IPS DF 19.7 (cell line): ENCODE measurements at regions not wholly inside any gene's neighbourhood (a gene's known extent, or its start where the extent isn't known, plus 50 kb on each side); places are given as distances from the start of the nearest gene placed in this dataset.

Experiments
- DNase-seq: peaks from one replicate; pipeline ENCODE4 v3.0.0-alpha.2; 2013; ENCODE audit warnings: low read depth, low spot score

- DNase-seq = no peak
Observed at GRCh38 chrX:122666601-122667000, 517.5 kb upstream of the GRIA3 start.

- DNase-seq = no peak
Observed at GRCh38 chrX:122667667-122668066, 516.4 kb upstream of the GRIA3 start.

GRCh38 chrX:122703762-122704161 lies 480.3 kb upstream of the GRIA3 start:
- DNase-seq = no peak

- no peak for DNase-seq
Observed at GRCh38 chrX:122739770-122740169, 444.3 kb upstream of the GRIA3 start.

GRCh38 chrX:122770581-122770980 lies 413.5 kb upstream of the GRIA3 start:
- DNase-seq = no peak

- no peak for DNase-seq
Observed at GRCh38 chrX:122771933-122772332, 412.1 kb upstream of the GRIA3 start.

- DNase-seq = no peak
Observed at GRCh38 chrX:122777766-122778165, 406.3 kb upstream of the GRIA3 start.

- no peak for DNase-seq
Observed at GRCh38 chrX:122783918-122784317, 400.2 kb upstream of the GRIA3 start.

GRCh38 chrX:122787231-122787630 lies 396.8 kb upstream of the GRIA3 start:
- DNase-seq = no peak

GRCh38 chrX:122788216-122788615 lies 395.9 kb upstream of the GRIA3 start:
- no peak for DNase-seq

GRCh38 chrX:122790376-122791095 lies 393.5 kb upstream of the GRIA3 start:
- no peak for DNase-seq

GRCh38 chrX:122813876-122814275 lies 370.2 kb upstream of the GRIA3 start:
- no peak for DNase-seq

- DNase-seq = no peak
Observed at GRCh38 chrX:122816288-122816687, 367.8 kb upstream of the GRIA3 start.

- DNase-seq = no peak
Observed at GRCh38 chrX:122817321-122817955, 366.6 kb upstream of the GRIA3 start.

- DNase-seq = no peak
Observed at GRCh38 chrX:122818068-122818467, 366.0 kb upstream of the GRIA3 start.

GRCh38 chrX:122833230-122833629 lies 350.8 kb upstream of the GRIA3 start:
- DNase-seq = no peak

GRCh38 chrX:122835886-122836285 lies 348.2 kb upstream of the GRIA3 start:
- DNase-seq = no peak

- DNase-seq = no peak
Observed at GRCh38 chrX:122850326-122850725, 333.8 kb upstream of the GRIA3 start.

- no peak for DNase-seq
Observed at GRCh38 chrX:122856205-122856604, 327.9 kb upstream of the GRIA3 start.

- no peak for DNase-seq
Observed at GRCh38 chrX:122857734-122858133, 326.3 kb upstream of the GRIA3 start.

- DNase-seq = no peak
Observed at GRCh38 chrX:122863067-122863466, 321.0 kb upstream of the GRIA3 start.

- no peak for DNase-seq
Observed at GRCh38 chrX:122866532-122866931, 317.5 kb upstream of the GRIA3 start.

- no peak for DNase-seq
Observed at GRCh38 chrX:122868631-122869030, 315.4 kb upstream of the GRIA3 start.
